HK-2 (cell line): ENCODE measurements at regions not wholly inside any gene's neighbourhood (a gene's known extent, or its start where the extent isn't known, plus 50 kb on each side); places are given as distances from the start of the nearest gene placed in this dataset.

Source experiments
- DNase-seq: peaks from one replicate; pipeline ENCODE4 v3.0.0-alpha.2; 2018; ENCODE audit not compliant: unreplicated experiment

GRCh38 chr6:44500074-44500473 lies 112.6 kb downstream of the CDC5L start:
- DNase-seq = no peak

DNA sequence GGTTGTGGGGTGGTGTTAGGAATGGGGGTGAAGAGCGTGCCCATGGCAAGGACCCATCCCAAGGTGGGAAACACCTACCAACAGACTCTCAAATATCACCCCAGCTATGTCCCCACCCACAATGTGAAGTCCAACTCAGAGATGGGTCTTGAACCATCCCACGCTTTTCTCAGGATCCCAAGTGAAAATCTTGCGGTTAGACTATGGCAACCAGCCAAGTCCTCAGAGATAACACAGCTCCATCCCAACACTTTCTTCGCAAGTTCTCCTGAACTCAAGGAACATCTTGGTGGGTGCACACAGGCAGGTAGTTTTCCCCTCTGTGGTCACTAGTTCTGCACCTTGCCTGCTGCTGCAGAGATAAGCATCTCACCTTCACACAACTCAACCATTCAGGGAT lies 116.0 kb downstream of the CDC5L start:
- DNase-seq = no peak

GRCh38 chr6:44504301-44504791 lies 116.8 kb downstream of the CDC5L start:
- no peak for DNase-seq

DNA sequence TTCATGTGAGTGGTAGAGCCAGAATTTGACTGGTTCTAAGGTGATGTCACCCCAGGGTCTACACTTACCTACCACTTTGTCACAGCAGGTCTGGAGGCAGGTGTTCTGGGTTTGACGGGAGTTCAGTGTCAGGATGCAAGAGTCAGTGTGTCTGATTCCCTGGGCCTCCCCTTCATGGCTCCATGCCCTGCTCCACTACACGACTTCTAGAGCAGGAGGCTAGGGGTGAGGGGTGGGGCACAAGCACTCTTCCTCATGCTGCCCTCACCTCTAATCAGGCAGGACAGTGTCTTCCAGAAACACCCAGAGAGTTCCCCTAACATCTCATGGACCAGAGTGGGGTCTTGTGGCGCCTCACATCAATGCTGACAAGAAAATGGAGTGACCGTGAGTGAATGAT lies 118.2 kb downstream of the CDC5L start:
- DNase-seq = no peak

- no peak for DNase-seq
These were observed 119.5 kb downstream of the CDC5L start for GRCh38 chr6:44507014-44507413.

DNA sequence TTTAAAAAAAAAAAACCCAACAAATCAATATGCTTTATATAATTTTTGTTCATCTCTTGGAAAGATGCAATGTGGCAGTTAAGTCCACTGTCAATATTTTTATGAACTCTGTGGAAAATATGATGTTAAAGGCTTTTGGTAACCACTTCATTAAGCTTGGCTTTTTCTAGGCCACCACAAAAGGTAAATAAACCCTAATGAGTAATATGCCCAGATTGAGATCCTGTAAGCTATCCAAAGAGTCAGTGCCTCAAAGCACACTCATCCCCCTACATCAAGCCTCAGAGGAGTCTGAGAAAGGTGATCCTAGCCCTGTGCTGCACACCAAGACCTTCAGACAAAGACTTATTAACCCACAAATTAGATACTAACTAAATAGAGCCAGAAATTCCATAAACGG lies 121.1 kb downstream of the CDC5L start:
- no peak for DNase-seq

DNA sequence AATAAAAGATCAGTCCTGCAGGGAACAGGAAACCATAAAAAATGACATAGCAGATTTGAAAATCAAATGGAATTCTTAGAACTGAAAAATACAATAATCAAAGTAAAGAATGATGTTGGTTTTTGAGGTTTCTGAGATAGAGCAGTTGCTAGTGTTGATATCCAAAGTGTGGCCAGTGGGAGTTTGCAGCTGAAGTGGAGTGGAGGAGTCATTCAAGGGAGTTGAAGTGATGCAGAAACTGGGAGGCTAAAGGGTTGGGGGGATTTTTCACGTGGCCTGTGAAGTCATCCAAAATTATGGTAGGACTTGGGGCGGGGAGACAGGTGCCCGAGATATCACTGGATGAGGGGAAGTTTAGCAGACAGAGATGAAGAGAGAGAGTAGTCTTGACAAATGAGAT lies 123.6 kb downstream of the CDC5L start:
- no peak for DNase-seq

GRCh38 chr6:44512868-44513741 lies 125.6 kb downstream of the CDC5L start:
- no peak for DNase-seq

- no peak for DNase-seq
These were observed 126.6 kb downstream of the CDC5L start for GRCh38 chr6:44514085-44514484.

DNA sequence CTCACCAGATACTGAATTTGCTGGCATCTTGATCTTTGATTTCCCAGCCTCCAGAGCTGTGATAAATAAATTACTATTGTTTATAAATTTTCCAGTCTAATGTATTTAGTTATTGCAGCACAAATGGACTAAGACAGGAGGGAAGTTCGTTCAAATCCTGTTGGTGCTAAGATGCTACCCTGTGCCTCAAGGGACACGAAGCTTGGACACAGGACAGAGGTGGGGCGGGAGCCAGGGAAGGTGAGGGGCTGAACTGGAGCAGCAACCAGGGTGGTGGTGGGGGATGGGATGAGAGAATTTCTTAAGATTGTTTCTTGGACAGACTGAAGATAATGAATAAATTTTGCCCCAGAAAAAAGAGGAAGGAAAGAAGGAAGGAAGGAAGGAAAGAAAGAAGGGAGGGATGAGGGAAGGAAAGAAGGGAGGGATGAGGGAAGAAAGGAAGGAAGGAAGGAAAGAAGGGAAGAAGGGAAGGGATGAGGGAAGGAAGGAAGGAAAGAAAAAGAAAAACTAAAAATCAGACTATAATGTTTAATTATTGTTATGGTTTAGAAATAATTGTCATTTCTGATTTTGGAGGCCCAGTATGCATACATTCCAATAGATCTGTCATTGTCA lies 127.2 kb downstream of the CDC5L start:
- DNase-seq = no peak

DNA sequence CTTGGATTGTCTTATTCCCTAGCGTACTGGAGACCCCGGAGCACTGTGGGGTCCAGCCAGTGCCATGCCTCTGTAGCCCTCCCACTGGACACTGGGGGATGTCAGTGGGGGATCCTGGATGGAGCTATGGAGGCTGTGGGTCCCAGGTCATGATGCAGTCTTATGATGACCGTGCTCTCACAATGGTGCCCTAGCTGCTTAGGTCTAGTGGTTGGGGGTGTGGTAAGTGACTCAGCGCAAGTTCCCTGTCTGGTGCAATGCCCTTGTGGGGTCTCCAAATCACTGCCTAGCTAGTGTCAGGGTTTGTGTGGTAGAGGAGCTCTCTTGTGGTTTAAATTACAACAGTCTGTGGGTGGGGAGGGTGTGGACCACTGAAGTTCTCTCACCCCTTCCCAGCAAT lies 135.4 kb downstream of the CDC5L start:
- DNase-seq = no peak

DNA sequence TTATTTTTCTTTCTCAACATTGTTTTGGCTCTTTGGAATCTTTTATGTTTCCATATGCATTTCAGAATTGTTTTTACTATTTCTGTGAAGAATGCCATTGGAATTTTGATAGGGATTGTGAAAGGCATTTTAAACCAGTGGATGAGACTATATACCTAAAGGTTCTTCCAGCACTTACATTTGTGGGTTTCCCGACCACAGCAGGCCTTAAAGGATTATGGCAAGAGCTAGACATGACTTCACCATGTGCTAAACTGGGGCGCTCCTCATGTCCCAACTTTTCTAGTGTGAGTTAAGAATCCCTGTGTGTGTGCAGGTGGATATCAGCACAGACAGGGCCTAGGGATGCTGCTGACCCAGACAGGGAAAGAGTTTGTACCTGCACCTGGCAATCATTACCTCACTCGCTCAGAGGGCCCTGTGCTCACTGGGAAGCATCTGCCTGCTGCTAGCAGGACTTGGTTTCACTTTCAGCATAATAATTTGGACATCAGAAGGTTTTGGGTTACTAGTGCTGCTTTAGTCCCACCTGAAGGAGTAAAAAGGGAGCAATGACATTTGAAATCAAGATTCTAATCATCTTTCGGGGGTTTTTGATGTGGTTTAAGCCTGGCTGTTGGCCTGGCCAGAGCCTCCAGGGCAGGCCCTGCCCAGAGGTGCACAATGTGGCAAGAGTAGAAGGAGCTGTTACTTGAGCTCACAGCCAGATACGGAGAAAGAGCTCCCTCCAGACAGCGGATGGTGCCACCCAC lies 137.1 kb downstream of the CDC5L start:
- DNase-seq = no peak

DNA sequence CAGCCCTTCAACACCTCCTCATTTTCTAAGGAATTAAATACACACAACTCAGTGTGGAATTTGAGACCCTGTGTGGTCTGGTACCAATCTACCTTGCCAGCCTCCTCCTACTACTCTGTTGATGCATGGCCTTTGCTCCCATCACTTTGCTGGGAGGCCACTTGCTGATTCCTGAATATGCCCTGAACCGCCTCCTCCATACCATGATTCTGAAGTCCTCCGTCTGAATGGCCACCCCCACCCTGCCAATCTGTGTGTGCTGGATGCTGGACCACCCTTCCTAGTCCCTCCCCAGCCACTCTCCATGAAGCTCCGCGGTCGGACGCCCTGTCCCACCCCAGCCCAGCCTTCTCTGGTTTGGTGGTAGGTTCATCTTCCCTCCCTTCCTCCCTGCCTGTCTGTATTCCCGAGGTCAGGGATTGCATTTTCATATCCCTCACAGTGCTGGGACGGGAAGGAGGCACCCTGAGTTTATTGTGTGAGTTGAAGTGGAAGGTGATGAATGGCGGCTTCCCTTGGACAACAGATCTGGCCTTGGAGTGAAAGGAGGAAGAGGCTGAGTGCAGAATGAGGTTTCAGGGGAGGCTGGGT lies 138.3 kb downstream of the CDC5L start:
- no peak for DNase-seq

DNA sequence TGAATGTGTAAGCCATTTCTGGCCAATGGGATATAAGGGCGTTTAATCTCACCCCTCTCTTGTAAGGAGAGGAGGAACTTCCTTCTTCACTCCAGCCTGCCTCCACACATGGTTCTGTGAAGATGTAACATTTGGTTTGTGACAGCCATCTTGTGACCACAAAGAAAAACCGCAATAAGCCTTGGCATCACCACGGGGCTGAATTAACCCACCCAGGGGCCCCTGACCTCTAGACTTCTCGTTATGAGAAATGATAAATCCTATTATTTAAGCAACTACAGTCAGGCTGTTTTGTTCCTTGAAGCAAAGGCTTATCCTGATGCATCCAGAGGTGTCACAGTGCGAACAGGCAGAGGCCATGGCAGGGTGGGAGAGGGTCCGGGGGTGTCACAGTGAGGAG lies 139.7 kb downstream of the CDC5L start:
- DNase-seq = no peak

DNA sequence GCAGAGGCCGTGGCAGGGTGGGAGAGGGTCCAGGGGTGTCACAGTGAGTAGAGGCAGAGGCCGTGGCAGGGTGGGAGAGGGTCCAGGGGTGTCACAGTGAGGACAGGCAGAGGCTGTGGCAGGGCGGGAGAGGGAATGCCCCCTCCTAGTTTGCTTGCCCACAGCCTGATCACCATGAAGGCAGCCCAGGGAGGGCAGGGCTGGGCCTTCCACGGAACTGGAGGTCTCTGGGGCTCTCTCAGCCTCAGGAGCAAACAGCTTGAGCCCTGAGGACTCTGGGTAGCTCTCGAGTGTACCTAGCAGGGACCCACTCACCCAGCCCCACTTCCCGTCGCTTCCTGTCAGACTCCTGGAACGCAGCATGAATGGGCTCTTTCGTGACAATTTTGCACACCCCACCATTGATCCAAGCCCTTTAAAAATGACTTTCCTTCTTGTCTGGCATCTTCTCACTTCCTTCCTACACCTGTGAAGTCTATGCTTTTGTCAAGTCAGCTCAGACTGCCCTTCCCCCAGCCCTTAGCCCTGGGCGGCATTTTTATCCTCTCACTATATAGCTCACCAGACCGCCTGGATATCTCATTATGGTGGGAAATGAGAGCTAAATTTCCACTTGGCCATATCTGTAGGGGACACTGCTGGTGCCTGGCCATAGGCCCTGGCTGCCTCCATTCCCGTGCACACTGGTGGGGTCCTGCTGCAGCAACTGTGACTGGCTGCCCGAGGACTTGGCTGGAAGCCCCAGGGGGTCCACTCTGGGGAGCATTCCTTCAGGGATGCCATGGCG lies 140.3 kb downstream of the CDC5L start:
- no peak for DNase-seq

DNA sequence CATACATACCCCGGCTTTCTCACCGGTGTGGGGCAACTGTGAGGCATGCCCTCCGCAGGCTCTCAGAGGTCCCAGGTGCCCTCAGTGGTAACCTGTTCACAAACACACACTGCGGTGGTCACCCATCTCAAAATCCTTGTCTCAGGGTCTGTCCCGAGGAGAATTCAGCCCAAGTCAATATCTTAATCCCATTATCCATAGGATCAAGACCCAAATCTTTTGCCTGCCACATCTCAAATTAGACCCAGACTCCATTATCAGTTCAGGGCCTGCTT lies 140.8 kb downstream of the CDC5L start:
- DNase-seq = no peak

- no peak for DNase-seq
These were observed 141.2 kb downstream of the CDC5L start for GRCh38 chr6:44528716-44529115.

DNA sequence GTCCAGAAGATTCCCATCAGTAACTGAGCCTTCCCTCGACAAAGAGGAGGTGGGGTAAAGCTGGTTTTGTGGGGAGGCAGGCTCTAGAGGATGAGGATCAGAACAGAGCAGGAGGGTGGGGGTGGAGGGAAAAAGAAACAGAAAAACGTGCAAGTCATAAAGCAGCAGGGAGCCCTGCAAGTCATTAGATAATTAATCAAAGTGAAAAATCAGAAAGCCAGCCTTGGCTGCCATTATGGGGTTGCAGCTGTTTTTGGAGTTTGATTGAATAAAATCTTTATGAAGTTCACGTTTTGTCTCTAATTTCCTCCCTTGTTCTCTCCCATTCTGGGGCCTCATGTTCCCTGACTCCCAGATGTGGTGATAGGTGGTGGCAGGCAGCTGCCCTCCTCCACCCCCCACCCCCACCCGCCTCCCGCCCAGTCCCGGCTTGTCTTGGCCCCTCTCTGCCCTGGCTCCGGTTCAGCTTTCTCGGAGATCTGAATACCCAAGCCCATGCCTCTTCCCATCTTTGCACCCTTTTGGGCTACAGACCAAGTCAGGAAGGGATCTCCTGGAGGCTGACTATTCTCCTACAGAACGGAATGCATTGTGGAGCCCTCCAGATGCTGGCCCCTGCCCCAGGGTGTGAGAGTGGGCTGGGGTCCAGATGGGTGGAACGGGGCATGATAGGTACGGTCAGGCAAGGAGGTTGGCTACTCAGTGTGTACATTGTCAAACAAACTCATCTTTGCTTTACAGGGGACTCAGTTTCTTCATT lies 141.8 kb downstream of the CDC5L start:
- DNase-seq = no peak

- no peak for DNase-seq
These were observed 142.9 kb downstream of the CDC5L start for GRCh38 chr6:44530209-44530909.

DNA sequence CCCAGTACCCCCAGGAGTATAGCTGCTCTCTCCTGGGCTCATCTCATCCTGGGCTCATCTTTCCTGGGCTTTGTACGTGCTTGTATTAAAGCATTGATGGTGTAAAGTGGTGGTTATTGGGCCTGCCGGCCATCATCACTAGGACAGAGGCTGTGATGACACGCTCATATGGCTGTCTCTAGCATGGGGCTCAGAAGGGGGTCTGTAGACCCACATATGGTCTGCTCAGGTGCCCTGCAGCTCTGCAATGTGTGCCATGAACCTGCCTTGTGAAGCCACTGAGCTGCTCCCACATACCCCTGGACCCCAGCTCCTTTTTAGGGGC lies 143.4 kb downstream of the CDC5L start:
- DNase-seq = no peak
